ENCODE measurements at regions not wholly inside any gene's neighbourhood (a gene's known extent, or its start where the extent isn't known, plus 50 kb on each side); places are given as distances from the start of the nearest gene placed in this dataset.
A peak's percentile ranks its signal among the peaks of the same experiment; 100 is the strongest.

DNA sequence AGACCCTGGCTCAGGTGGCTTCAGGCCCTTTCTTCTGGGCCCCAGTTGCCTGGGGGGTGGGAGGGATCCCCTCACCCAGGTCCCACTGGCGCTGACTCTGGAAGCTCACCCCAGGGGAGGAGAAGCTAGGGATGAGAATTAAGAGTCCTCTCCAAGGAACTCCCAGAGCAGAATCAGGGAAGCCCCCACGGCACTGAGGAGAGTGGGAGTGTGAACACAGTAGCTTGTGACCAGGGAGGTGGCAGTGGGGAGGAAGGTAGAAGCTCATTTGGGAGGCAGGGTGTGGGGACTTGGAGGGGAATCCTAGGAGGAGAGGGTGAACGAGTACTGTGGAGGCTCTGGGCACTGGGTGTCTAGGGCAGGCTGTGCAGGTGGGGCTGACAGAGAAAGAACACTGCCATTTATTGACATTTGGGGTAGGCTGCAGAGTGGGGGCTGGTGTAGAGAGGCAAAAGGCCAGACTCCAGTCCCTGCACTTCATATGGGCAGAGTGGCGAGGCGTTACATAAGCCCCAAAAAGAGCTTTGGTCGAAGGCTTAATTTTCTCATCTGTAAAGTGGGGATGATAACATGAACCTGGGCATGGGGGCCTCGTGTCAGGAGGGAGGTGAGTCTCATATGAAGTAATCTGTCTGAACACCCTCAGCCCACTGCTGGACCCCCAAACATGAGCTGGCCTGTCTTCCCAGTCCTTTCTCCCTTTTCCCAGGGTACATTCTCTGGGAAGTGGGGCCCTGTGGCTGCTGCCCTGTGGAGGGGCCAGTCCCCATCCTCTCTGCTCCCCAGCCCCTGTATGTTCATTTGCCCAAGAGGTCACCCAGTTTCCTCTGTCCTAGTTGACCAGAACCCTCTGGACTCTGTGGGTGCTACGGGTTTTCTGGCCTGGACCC, 80.5 kb downstream of the VEGFA start (continued):
- TF ChIP-seq, protein P1, sequence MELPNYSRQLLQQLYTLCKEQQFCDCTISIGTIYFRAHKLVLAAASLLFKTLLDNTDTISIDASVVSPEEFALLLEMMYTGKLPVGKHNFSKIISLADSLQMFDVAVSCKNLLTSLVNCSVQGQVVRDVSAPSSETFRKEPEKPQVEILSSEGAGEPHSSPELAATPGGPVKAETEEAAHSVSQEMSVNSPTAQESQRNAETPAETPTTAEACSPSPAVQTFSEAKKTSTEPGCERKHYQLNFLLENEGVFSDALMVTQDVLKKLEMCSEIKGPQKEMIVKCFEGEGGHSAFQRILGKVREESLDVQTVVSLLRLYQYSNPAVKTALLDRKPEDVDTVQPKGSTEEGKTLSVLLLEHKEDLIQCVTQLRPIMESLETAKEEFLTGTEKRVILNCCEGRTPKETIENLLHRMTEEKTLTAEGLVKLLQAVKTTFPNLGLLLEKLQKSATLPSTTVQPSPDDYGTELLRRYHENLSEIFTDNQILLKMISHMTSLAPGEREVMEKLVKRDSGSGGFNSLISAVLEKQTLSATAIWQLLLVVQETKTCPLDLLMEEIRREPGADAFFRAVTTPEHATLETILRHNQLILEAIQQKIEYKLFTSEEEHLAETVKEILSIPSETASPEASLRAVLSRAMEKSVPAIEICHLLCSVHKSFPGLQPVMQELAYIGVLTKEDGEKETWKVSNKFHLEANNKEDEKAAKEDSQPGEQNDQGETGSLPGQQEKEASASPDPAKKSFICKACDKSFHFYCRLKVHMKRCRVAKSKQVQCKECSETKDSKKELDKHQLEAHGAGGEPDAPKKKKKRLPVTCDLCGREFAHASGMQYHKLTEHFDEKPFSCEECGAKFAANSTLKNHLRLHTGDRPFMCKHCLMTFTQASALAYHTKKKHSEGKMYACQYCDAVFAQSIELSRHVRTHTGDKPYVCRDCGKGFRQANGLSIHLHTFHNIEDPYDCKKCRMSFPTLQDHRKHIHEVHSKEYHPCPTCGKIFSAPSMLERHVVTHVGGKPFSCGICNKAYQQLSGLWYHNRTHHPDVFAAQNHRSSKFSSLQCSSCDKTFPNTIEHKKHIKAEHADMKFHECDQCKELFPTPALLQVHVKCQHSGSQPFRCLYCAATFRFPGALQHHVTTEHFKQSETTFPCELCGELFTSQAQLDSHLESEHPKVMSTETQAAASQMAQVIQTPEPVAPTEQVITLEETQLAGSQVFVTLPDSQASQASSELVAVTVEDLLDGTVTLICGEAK (IDR thresholded peaks at IDR 0.05): no peak
- TF ChIP-seq, protein P1 (CRISPR knock-in tag; IDR thresholded peaks at IDR 0.05): no peak
- TF ChIP-seq, protein P2, sequence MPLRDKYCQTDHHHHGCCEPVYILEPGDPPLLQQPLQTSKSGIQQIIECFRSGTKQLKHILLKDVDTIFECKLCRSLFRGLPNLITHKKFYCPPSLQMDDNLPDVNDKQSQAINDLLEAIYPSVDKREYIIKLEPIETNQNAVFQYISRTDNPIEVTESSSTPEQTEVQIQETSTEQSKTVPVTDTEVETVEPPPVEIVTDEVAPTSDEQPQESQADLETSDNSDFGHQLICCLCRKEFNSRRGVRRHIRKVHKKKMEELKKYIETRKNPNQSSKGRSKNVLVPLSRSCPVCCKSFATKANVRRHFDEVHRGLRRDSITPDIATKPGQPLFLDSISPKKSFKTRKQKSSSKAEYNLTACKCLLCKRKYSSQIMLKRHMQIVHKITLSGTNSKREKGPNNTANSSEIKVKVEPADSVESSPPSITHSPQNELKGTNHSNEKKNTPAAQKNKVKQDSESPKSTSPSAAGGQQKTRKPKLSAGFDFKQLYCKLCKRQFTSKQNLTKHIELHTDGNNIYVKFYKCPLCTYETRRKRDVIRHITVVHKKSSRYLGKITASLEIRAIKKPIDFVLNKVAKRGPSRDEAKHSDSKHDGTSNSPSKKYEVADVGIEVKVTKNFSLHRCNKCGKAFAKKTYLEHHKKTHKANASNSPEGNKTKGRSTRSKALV (CRISPR knock-in tag; IDR thresholded peaks at IDR 0.05): no peak
- TF ChIP-seq NR2F2 (IDR thresholded peaks at IDR 0.05; ENCODE audit: borderline replicate concordance, low read depth): no peak
- TF ChIP-seq ZNF577 (CRISPR knock-in tag; IDR thresholded peaks at IDR 0.05; ENCODE audit: borderline replicate concordance, low read depth): no peak
- no peak for TF ChIP-seq TBL1XR1 (IDR thresholded peaks at IDR 0.05; ENCODE audit: borderline replicate concordance, low read length, partially characterized antibody)
- no peak for TF ChIP-seq AHR (CRISPR knock-in tag; IDR thresholded peaks at IDR 0.05)
- no peak for TF ChIP-seq SOX5 (CRISPR knock-in tag; IDR thresholded peaks at IDR 0.05; ENCODE audit: borderline replicate concordance)
- TF ChIP-seq, protein P3, sequence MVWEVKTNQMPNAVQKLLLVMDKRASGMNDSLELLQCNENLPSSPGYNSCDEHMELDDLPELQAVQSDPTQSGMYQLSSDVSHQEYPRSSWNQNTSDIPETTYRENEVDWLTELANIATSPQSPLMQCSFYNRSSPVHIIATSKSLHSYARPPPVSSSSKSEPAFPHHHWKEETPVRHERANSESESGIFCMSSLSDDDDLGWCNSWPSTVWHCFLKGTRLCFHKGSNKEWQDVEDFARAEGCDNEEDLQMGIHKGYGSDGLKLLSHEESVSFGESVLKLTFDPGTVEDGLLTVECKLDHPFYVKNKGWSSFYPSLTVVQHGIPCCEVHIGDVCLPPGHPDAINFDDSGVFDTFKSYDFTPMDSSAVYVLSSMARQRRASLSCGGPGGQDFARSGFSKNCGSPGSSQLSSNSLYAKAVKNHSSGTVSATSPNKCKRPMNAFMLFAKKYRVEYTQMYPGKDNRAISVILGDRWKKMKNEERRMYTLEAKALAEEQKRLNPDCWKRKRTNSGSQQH (CRISPR knock-in tag; IDR thresholded peaks at IDR 0.05; ENCODE audit: low read depth): no peak
- TF ChIP-seq ZNF75D (CRISPR knock-in tag; IDR thresholded peaks at IDR 0.05; ENCODE audit: borderline replicate concordance): no peak
- TF ChIP-seq ZNF30 (CRISPR knock-in tag; IDR thresholded peaks at IDR 0.05): 0 out of 2 replicates have a peak, but pooled peaks have one; percentile 70
- TF ChIP-seq ZMYM3 (CRISPR knock-in tag; IDR thresholded peaks at IDR 0.05): peak; percentile 90
- TF ChIP-seq, protein P4, sequence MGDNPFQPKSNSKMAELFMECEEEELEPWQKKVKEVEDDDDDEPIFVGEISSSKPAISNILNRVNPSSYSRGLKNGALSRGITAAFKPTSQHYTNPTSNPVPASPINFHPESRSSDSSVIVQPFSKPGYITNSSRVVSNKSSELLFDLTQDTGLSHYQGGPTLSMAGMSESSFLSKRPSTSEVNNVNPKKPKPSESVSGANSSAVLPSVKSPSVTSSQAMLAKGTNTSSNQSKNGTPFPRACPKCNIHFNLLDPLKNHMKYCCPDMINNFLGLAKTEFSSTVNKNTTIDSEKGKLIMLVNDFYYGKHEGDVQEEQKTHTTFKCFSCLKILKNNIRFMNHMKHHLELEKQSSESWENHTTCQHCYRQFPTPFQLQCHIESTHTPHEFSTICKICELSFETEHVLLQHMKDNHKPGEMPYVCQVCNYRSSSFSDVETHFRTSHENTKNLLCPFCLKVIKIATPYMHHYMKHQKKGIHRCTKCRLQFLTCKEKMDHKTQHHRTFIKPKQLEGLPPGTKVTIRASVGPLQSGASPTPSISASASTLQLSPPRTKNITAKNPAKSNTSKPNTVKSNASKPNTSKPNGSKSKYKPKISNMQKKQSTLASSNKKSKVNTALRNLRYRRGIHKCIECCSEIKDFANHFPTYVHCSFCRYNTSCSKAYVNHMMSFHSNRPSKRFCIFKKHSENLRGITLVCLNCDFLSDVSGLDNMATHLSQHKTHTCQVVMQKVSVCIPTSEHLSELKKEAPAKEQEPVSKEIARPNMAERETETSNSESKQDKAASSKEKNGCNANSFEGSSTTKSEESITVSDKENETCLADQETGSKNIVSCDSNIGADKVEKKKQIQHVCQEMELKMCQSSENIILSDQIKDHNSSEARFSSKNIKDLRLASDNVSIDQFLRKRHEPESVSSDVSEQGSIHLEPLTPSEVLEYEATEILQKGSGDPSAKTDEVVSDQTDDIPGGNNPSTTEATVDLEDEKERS (CRISPR knock-in tag; IDR thresholded peaks at IDR 0.05): no peak
